Colonic mucosa (tissue), 4 donors: ENCODE measurements at regions not wholly inside any gene's neighbourhood (a gene's known extent, or its start where the extent isn't known, plus 50 kb on each side); places are given as distances from the start of the nearest gene placed in this dataset.
A peak's percentile ranks its signal among the peaks of the same experiment; 100 is the strongest.

Experiments used
- DNase-seq: peaks from one replicate; pipeline ENCODE4 v3.0.0-alpha.2; 2020
- H3K27ac ChIP-seq: fragments of 200-600 bp; one replicate; pipeline ENCODE4 v1.8.0; 2021
- H3K27me3 ChIP-seq: fragments of 200-600 bp; one replicate; pipeline ENCODE4 v1.8.0; 2021
- H3K36me3 ChIP-seq: fragments of 200-600 bp; one replicate; pipeline ENCODE4 v1.8.0; 2021
- H3K4me1 ChIP-seq: fragments of 200-600 bp; one replicate; pipeline ENCODE4 v1.8.0; 2021; ENCODE audit warnings: mild to moderate bottlenecking
- H3K4me3 ChIP-seq: fragments of 200-600 bp; one replicate; pipeline ENCODE4 v1.8.0; 2021
- H3K9ac ChIP-seq, 2 donors: one replicate each; pipeline ENCODE4 v1.7.0; 2013; ENCODE audit warnings: control low read depth in 2 of 2, low read depth in 2 of 2, low read length in 2 of 2
- H3K9me3 ChIP-seq: fragments of 200-600 bp; one replicate; pipeline ENCODE4 v1.8.0; 2021
- CTCF ChIP-seq: fragments of 200-600 bp; IDR thresholded peaks from one replicate; pipeline ENCODE4 v1.8.0; 2022; ENCODE audit warnings: antibody characterized with exemption, mild to moderate bottlenecking
- intact Hi-C: fragments of 100-400 bp; cut with DNase I; formaldehyde crosslinking; loops from one replicate; pipeline ENCODE4 v1.14.1; 2022
- donor health status: healthy.
- donor health status: DM: no; HTN: no; CAD: no.
- donor health status: DM: no; HTN: no; CAD: no.

- peak; percentile 85 for DNase-seq
- H3K9me3 ChIP-seq, result no peaks in the 10 kb centered on the region
- H3K9ac ChIP-seq, result peak overlapping the region; percentile 38 to 48
Measured at GRCh38 chr2:118186110-118186857, 98.0 kb downstream of the INSIG2 start.

GRCh38 chr2:118185210-118186109 lies 97.2 kb downstream of the INSIG2 start:
- no peaks in the 10 kb centered on the region for H3K36me3 ChIP-seq
- intact Hi-C loops, result no loop called here
- no peak for TF ChIP-seq CTCF

More at GRCh38 chr2:118186110-118186857, 98.0 kb downstream of the INSIG2 start:
- Histone ChIP-seq H3K27me3 (no peaks in the 10 kb centered on the region), H3K4me3 (peak overlapping the region; percentile 40), H3K4me1 (no peaks in the 10 kb centered on the region), H3K36me3 (no peaks in the 10 kb centered on the region), H3K27ac (peak overlapping the region; percentile 5)
- TF ChIP-seq CTCF, result no peak
- intact Hi-C loops, result no loop called here

GRCh38 chr2:118183381-118183780 lies 95.1 kb downstream of the INSIG2 start:
- no peak for DNase-seq
- no peaks in the 10 kb centered on the region for H3K4me1 ChIP-seq
- intact Hi-C loops, result no loop called here
- no peaks in the 10 kb centered on the region for H3K27me3 ChIP-seq
- H3K9ac ChIP-seq, result no peak overlapping the region
- H3K4me3 ChIP-seq, result no peak overlapping the region
- no peaks in the 10 kb centered on the region for H3K9me3 ChIP-seq
- no peak overlapping the region for H3K27ac ChIP-seq
- H3K36me3 ChIP-seq, result no peaks in the 10 kb centered on the region
- TF ChIP-seq CTCF, result no peak

More at GRCh38 chr2:118185210-118186109, 97.2 kb downstream of the INSIG2 start:
- Histone ChIP-seq H3K9me3 (no peaks in the 10 kb centered on the region), H3K9ac (peak overlapping the region; percentile 38 to 48), H3K27me3 (no peaks in the 10 kb centered on the region), H3K27ac (peak overlapping the region; percentile 5), H3K4me3 (peak overlapping the region; percentile 40), H3K4me1 (no peaks in the 10 kb centered on the region)
- peak; percentile 59 for DNase-seq

- Histone ChIP-seq H3K9ac (no peak overlapping the region), H3K4me3 (no peak overlapping the region), H3K27me3 (no peaks in the 10 kb centered on the region), H3K36me3 (no peaks in the 10 kb centered on the region), H3K4me1 (no peaks in the 10 kb centered on the region), H3K9me3 (no peaks in the 10 kb centered on the region), H3K27ac (no peak overlapping the region)
- intact Hi-C loops, result no loop called here
- TF ChIP-seq CTCF, result no peak
- no peak for DNase-seq
Measured at GRCh38 chr2:118179445-118179844, 91.2 kb downstream of the INSIG2 start.

GRCh38 chr2:118177884-118178283 lies 89.6 kb downstream of the INSIG2 start:
- no peaks in the 10 kb centered on the region for H3K36me3 ChIP-seq
- H3K27me3 ChIP-seq, result no peaks in the 10 kb centered on the region
- H3K27ac ChIP-seq, result no peak overlapping the region
- no peak for DNase-seq
- no peaks in the 10 kb centered on the region for H3K4me1 ChIP-seq
- intact Hi-C loops, result no loop called here
- no peaks in the 10 kb centered on the region for H3K9me3 ChIP-seq
- H3K4me3 ChIP-seq, result no peak overlapping the region
- TF ChIP-seq CTCF, result no peak
- no peak overlapping the region for H3K9ac ChIP-seq
